NCI-H2227 (cell line): ENCODE measurements at regions not wholly inside any gene's neighbourhood (a gene's known extent, or its start where the extent isn't known, plus 50 kb on each side); places are given as distances from the start of the nearest gene placed in this dataset.

ENCODE experiments used
- DNase-seq: peaks from one replicate; lab custom pipeline; 2025; ENCODE audit not compliant: unreplicated experiment; lab: John Stamatoyannopoulos, UW

DNA sequence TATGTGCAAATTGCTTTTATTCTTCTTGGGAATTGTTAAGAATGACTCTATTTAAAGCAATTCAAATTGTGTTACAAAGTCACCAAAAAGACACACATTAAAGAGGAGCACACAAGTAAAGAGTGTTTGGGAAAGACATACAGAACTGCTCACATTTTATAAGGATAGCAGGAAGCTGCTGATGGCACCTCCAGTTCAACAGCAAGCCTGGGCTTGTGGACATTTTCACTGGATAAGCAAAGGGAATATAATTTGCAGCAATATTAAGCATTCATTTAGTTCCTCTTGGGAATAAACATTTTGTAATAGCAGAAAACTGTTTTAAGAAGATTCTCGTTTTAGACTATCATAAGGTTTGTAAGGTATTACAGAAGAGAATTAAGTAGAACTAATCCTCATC is 1271.9 kb downstream of the ZPLD1 start:
- no peak for DNase-seq

DNA sequence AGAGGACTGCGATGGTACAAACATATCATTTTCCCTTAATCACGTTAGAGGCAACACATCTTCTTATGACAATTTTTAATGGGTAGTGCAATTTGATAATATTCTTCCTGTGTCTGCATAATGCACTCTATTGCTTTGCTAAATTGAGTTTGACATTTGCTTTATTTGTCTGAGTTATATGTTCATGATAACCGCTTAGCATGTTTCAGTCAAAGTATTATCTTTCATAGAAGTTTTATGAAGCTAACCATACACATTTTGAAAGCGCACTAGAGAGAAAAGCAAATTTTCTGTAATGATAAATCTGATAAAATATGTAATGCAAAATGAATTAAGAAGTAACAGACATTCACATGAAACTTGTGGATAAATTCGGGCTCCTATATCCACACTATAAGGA is 1276.9 kb downstream of the ZPLD1 start:
- DNase-seq = no peak

DNA sequence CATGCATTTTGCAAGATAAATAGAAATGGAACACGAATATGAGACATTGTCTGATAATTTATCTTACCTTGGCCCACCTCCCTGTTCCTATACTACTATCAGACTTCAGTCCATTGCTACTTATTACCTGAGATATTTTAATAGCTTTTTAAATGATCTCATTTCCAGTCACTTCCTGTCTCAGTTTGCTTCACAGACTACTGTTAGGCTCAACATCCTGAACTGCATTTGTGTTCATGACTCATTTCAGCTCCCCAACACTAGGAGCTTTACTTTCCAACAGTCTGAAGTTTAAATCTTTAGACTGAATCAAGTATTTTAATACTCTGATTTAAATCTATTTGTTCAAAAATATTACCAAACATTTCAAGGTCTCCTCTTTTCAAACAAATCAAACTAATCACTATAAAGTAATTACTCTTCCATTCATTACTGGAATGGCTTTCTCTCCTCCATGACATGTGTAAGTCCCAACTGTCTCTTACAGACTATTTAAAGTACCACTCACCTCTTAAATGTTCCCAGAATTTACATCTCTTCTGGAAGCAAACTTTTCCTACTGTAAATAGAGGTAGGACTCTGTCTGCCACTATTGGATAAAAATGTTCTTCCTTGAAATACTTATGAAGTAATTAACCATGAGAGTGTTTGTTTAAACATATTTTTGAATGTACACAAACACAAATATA is 1277.6 kb downstream of the ZPLD1 start:
- no peak for DNase-seq

DNA sequence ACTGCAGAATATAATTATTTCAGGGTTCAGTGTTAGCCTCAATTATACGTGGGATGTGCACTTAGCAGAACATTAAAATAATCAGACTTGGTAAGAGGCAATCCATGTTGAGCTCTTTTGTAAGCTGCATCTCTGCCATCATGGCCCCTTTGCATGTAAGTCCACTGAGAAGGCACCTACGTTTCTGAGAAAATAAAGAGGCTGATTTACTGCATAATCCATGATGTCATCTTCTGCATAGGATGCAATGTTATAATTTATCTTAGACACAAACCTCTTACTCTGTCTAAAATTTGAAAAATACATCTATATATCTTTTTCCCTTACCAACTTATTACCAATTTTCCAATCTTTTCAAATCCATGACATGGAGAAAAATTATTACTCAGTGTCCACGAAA is 1294.7 kb downstream of the ZPLD1 start:
- no peak for DNase-seq

DNA sequence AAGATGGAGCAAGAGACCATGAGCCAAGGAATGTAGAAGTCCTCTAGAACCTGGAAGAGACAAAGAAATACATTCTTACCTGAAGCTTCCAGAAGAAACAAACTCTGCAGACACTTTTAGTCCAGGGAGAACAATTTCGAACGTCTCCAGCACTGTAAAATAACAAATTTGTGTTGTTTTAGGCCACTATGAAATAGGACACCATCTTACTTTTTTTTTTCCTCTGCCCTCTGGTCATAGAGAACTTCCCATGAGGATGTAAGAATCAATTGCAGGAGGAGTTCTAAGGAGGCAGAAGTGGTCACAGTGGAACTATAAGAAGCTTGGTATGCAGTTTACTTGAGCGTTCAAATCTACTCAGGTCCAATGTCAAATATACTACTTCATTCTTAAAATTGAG is 1295.9 kb downstream of the ZPLD1 start:
- DNase-seq = no peak

DNA sequence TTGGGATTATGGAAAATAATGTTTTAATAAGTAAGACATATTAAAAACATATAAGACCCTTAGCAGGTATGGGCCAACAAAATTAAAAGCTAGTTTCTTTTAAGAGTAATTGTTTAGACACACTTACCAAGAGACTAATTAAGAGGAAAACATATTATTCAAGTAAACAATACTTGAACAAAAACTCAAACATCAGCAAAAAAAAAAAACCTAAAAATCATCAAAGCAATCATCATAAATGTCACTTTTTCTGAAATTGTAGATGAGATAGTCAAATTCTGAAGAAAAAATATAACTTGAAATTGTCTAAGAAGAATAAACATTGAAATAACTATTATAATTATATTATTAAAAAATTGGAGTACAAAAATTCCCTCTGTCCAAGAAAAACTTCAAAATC is 1318.2 kb downstream of the ZPLD1 start:
- no peak for DNase-seq

DNA sequence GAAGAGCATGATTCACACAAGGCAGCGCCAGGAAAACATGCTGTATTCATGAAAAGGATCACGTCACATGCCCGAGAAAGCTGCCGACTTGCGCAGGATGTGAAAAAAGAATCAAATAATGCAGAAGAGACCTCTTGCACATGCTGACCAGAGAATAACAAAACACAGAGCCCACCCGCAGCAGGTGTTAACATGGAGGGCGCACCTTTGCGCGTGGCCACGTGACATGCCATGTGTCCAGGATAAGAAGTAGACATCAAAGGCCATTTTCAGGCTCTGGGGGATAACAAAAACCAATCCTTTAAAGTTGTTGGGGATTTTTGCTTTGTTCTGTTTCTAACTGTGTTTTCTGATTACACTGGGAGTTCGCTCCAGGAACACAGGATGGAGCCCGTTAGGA is 1332.8 kb downstream of the ZPLD1 start:
- DNase-seq = no peak

DNA sequence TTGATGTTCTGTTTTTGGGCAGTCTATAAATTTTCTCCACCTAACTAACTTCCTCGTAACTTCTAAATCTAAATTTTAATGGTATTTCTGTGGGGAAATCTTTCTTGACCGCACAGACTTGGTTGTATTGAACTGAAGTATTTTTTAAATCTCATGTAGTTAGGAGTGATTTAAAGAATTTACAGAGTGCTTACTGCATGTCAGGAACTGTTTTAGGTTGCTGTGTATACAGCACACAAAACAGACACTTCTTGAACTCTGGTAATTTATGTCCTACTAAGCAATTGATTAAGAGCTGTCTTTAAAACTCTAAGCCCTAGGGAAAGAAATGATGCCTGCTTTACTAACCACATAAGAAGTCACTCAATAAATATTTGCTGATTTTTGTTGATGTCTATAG is 1350.2 kb downstream of the ZPLD1 start:
- no peak for DNase-seq

DNA sequence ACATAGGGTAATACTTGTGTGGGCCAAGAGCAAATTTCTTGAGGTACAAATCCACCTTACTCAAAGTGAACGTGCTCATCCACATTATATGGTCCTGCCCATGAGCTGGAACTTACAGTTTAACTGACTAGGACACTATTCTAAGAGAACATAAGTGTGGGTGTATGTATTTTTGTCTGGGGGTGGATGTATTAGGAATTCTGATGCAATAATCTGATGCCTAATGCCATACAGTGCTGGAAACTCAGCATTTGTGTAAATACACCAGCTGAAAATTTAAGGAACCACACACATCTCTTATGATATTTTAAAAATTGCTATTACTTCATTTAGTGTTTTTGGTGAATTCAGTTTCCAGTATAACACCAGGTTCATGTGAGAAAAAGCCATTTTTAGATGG is 1350.7 kb downstream of the ZPLD1 start:
- DNase-seq = no peak

DNA sequence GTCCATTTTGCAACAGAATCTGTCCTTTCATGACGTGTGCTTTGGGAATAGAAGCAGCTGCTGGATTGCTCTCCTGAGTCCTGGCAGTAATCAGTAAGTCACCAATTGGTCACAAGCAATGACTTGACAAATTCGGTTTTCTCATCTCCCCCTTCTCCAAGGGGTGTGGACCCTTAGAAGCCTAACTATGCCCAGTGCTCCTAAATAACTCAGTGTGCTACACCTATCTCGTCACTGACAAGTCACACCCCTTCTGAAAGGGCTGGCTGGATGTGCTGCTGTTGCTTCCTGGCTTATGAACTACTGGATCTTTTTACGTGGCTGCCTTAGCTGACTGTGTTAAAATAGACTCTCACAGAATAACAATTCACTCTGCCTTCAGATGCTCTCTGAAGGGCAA is 1351.5 kb downstream of the ZPLD1 start:
- DNase-seq = no peak

DNA sequence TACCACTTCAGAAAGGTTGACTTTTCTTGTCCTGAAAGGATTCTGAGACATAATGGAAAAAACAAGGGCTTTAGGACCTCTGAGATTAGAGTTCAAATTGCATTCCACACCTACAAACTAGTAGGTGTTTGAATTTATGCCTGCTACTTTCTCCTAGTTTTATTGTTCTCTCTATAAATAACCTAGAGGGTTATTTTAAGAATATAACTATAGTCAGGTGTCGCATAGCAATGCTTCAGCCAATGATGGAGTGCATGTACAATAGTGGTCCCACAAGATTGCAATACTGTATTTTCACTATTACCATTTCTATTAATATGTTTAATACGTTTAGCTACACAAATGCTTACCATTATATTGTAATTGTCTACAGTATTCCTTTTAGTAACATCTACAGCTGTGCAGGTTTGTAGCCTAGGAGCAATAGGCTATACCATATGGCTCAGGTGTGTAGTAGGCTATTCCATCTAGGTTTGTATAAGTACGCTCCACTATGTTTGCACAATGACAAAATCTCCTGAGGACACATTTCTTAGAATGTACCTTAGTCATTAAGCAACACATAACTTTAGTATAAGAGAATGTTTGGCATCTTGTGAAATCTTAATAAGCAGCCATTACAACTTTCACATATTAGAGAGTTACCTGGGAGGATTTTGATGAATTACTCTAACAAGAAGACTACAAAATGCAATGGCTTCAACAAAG is 1352.5 kb downstream of the ZPLD1 start:
- no peak for DNase-seq

DNA sequence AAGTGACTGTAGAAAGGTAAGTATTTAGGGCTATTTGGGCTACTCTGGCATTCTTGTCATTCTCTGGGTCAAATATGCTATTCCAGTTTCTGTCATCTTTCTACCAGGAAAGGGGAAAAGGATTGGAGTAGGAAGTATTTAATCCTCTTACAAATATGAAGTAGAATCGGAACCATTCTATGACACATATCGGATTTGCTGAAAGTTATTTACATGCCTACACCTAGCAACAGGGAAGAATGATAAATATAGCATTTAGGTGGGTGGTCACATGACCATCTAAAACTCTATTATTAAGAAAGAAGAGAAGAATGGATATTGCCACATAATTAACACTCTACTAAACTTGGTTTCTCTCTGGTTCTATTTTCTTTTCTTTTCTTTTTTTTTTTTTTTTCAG is 1353.1 kb downstream of the ZPLD1 start:
- DNase-seq = no peak

DNA sequence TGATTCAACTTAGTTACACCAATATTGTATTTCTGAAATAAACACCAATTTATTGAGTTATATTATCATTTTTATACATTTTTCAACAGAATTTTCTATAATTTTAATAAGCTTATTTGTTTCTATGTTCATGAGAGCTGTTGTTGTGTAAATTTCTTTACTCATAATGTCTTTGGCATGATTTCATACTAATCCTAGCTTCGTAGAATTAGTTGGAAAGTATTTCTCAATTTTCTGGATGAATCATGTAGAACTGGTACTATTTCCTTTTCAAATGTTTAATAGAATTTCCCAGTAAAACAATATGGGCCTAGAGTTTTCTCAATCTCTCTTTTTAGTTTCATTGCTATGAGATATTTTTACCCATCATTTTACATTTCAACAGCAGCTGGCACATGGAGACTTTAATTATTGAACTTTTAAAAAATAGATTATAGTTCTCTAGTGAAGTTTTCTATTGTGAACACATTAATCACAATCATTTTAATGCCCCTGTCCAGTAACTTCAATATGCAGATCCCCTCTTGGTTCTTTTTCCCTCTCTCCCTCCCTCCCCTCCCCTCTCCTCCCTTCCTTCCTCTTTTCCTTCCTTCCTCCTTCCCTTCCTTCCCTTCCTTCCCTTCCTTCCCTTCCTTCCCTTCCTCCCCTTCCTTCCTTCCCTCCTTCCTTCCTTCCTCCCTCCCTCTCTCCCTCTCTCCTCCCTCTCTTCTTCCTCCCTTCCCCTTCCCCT is 1357.1 kb downstream of the ZPLD1 start:
- no peak for DNase-seq

DNA sequence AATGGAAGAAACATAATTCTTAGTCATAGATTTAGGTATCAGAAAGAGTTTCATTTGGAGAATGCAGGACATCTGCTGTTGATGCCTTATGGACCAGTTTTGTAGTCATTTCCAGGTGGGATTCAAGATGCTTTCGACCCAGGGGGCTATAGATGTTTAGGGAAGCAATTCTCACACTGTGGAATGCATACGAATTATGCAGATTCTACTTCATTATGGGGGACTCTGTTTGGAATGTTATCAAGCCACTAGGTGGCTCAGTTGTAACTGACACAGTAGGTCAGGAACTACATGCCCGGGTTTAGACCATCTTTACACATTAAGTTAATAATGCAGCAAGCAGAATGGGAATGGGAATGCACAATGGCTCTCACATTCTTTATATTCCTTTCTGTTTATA is 1359.8 kb downstream of the ZPLD1 start:
- no peak for DNase-seq

DNA sequence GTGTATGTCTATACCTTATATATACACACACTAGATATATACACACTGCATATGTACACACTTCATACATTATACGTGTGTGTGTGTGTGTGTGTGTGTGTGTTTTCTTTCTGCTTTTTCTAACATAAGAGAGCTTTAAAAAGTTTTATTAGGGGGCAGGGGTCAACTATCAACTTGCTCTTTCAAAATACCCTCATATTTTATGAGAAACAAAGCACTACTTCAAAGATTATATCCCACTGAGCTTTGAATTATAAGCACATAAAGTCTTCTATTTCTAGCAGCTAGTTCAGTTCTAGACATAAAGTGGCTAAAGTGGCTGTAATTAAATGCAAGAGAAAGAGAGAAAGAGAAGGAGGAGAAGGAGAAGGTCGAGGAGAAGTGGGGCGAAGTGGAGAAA is 1361.3 kb downstream of the ZPLD1 start:
- no peak for DNase-seq

DNA sequence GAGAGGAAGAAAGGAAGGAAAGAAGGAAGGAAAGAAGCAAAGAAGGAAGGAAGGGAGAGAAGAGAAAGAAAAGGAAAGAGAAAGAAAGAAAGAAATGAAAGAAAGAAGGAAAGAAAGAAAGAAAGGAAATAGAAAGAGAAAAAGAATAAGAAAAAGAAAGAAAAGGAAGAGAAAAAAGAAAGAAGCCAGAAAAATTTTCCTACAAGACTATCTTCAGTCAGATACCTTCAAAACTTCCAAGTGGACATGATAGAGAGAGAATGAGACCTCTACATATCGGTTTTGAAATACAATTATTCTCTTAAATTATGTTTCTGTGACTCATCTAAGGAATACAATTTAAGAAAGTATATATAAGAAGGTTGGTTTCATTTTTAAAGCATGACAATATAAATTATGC is 1369.0 kb downstream of the ZPLD1 start:
- DNase-seq = no peak

DNA sequence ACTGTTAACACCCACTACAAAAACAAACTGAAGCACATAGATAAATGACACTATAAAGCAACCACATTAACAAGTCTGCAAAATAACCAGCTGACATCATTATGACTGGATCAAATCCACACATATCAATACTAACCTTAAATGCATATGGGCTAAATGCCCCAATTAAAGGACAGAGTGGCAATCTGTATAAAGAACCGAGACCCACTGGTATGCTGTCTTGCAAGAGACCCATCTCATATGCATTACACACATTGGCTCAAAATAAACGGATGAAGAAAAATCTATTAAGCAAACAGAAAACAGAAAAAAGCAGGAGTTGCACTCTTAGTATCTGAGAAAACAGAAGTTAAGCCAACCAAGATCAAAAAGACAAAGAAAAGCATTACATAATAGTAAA is 1375.4 kb downstream of the ZPLD1 start:
- DNase-seq = no peak

DNA sequence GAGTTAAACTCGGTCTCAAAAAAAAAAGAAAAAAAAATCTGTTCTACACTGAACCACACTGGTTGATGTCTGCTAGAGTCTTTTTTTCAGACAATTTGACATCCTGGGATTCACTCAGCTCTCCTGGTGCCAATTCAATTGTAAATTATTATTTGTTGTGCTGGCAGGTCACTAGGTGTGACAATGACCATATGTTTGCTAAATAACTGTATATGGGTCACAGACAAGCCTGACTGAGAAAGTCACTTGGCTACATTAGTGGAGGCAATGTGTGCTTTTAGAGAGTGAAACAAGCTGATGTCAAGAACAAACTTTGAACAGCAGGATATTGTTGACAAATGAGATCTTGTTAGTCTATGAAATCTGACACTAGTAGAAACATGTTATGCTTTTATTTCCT is 1379.1 kb downstream of the ZPLD1 start:
- DNase-seq = no peak

DNA sequence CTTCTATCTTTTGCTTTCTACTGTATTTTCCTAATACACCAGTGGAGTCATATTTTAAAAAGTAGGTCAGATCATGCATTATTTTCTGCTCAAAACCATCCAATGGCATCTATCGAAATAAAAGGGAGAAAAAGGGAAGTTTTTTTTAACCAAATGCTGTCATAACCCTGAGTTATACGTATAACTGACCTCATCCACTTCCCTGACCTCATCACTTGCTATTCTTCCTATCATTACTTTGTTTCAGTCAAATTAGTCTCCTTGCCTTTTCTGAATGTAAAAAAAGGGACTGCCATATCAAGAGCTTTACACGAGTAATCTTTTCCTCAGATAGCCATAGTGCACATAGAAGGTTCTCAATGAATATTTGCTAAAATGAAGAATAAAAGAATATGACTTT is 1383.6 kb downstream of the ZPLD1 start:
- DNase-seq = no peak

DNA sequence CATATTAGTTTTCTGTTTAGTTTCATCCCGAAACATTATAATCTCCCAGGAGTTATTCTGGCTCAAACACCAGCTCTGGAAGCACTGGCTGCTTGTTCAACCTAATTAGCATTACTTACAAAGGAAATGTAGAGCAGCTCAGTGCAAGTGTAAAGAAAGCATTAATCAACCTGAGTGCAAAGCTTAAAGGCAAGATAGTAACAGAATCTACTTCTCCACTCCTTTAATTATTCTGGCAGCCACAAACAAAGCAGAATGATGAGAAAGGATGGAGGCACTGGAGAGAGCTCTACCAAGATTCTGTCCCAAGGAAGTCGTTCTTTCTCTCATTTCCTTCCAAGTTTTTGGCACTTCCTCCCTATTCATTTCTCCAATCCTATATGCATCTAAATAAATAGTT is 1384.0 kb downstream of the ZPLD1 start:
- DNase-seq = no peak

DNA sequence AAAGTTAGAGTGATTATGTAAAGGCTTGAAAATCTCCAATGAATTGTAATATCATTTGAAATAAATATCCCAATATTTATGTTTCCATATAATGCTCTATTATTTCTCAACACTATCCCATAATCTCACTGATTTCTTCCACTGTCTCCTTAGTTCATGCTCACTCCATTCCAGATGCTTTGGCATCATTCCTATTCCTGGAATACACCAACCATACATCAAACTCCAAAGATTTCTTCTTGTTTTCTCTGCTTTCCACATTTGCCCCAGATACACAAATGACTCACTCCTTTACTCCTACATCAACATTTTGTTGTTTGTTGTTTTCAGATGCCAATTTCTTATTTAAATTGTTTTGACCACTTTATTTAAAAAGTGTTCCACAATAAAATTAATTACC is 1390.8 kb downstream of the ZPLD1 start:
- no peak for DNase-seq

DNA sequence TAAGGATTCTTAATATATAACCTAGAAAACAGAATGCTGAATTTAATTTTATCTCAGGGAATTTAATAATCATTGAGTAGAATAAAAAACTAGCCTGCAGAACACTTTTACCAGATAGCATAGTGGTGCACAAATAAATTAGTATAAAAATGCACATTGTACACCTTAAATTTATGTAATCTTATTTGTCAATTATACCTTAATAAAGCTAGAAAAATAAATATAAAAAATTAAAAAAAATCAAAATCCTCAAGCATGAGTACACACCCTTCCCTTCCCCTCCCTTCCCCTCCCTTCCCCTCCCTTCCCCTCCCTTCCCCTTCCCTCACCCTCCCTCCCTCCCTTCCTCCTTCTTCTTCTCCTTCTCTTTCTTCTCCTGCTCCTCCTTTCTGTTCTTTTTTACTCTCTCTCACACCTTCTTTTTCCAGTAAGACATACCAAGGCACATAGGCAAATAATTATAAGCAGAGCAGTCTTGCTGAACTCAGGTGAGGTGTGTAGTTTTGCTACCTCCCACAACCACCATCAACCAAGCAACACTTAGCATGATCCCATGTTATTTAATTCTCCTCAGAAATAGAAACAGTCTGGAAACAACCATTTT is 1395.0 kb downstream of the ZPLD1 start:
- no peak for DNase-seq
